Stimulated activated CD4-positive, alpha-beta T cell treated with anti-CD3 and anti-CD28 coated beads, Interleukin-4, amount 100 ng/mL, for 1 hour (primary cell): ENCODE measurements at regions not wholly inside any gene's neighbourhood (a gene's known extent, or its start where the extent isn't known, plus 50 kb on each side); places are given as distances from the start of the nearest gene placed in this dataset.
"Not testable (repeated sequence)": the region's sequence is repeated elsewhere in the genome, so short reads cannot be mapped to it uniquely, and the experiment has no call there.

ENCODE experiments used
- DNase-seq: peaks from one replicate; pipeline ENCODE4 v3.0.0-alpha.2; 2020

GRCh38 chr7:106750773-106751172, 89.8 kb upstream of the CCDC71L start:
- no peak for DNase-seq

- DNase-seq = no peak
Measured at GRCh38 chr7:106752367-106752766, 91.4 kb upstream of the CCDC71L start.

GRCh38 chr7:106755024-106755423, 94.1 kb upstream of the CCDC71L start:
- not testable (repeated sequence) for DNase-seq

- DNase-seq = no peak
Measured at GRCh38 chr7:106755641-106756040, 94.7 kb upstream of the CCDC71L start.

GRCh38 chr7:106756071-106756470, 95.1 kb upstream of the CCDC71L start:
- no peak for DNase-seq

GRCh38 chr7:106756884-106757283, 95.9 kb upstream of the CCDC71L start:
- no peak for DNase-seq

GRCh38 chr7:106757846-106758245, 96.9 kb upstream of the CCDC71L start:
- DNase-seq = no peak

GRCh38 chr7:106762845-106763244, 101.9 kb upstream of the CCDC71L start:
- not testable (repeated sequence) for DNase-seq

- no peak for DNase-seq
Measured at GRCh38 chr7:106763717-106764116, 101.4 kb upstream of the PIK3CG start.

GRCh38 chr7:106765727-106766355, 99.2 kb upstream of the PIK3CG start:
- DNase-seq = no peak

- no peak for DNase-seq
Measured at GRCh38 chr7:106766551-106766950, 98.5 kb upstream of the PIK3CG start.

GRCh38 chr7:106767078-106767477, 98.0 kb upstream of the PIK3CG start:
- DNase-seq = no peak

- DNase-seq = no peak
Measured at GRCh38 chr7:106767498-106768323, 97.4 kb upstream of the PIK3CG start.

GRCh38 chr7:106768324-106768751, 96.7 kb upstream of the PIK3CG start:
- DNase-seq = no peak

- no peak for DNase-seq
Measured at GRCh38 chr7:106770191-106770590, 94.9 kb upstream of the PIK3CG start.

GRCh38 chr7:106772655-106773108, 92.4 kb upstream of the PIK3CG start:
- DNase-seq = no peak

- DNase-seq = no peak
Measured at GRCh38 chr7:106773228-106773627, 91.9 kb upstream of the PIK3CG start.

GRCh38 chr7:106773721-106774120, 91.4 kb upstream of the PIK3CG start:
- DNase-seq = no peak

GRCh38 chr7:106774213-106774767, 90.8 kb upstream of the PIK3CG start:
- DNase-seq = no peak

- peak; percentile 33 for DNase-seq
Measured at GRCh38 chr7:106774768-106775551, 90.1 kb upstream of the PIK3CG start.

GRCh38 chr7:106775552-106775936, 89.5 kb upstream of the PIK3CG start:
- DNase-seq = no peak

- DNase-seq = no peak
Measured at GRCh38 chr7:106775975-106776607, 89.0 kb upstream of the PIK3CG start.
